Inflammatory macrophage treated with lipopolysaccharide for 1 hour (primary cell): ENCODE measurements at regions not wholly inside any gene's neighbourhood (a gene's known extent, or its start where the extent isn't known, plus 50 kb on each side); places are given as distances from the start of the nearest gene placed in this dataset.

Source experiments
- DNase-seq, 2 donors: peaks; one replicate each; pipeline ENCODE4 v3.0.0-alpha.2; 2020 to 2022

GRCh38 chr2:198788676-198789075, 669.1 kb downstream of the SATB2 start:
- no peak for DNase-seq

- DNase-seq, result no peak
Observed at GRCh38 chr2:198782734-198783133, 675.0 kb downstream of the SATB2 start.

- no peak for DNase-seq
Observed at GRCh38 chr2:198776616-198777406, 680.9 kb downstream of the SATB2 start.

- DNase-seq, result no peak
Observed at GRCh38 chr2:198775737-198776136, 682.0 kb downstream of the SATB2 start.

GRCh38 chr2:198774576-198774975, 683.2 kb downstream of the SATB2 start:
- DNase-seq, result no peak

GRCh38 chr2:198767694-198768093, 690.0 kb downstream of the SATB2 start:
- no peak for DNase-seq

GRCh38 chr2:198763793-198764192, 693.9 kb downstream of the SATB2 start:
- DNase-seq, result no peak

- no peak for DNase-seq
Observed at GRCh38 chr2:198762441-198762840, 695.3 kb downstream of the SATB2 start.

- DNase-seq, result no peak
Observed at GRCh38 chr2:198757069-198757468, 700.7 kb downstream of the SATB2 start.

- DNase-seq, result no peak
Observed at GRCh38 chr2:198756166-198756565, 701.6 kb downstream of the SATB2 start.

GRCh38 chr2:198753101-198753500, 704.6 kb downstream of the SATB2 start:
- no peak for DNase-seq

GRCh38 chr2:198749364-198749763, 708.4 kb downstream of the SATB2 start:
- no peak for DNase-seq

- no peak for DNase-seq
Observed at GRCh38 chr2:198731842-198732399, 725.8 kb downstream of the SATB2 start.

- no peak for DNase-seq
Observed at GRCh38 chr2:198720266-198720665, 737.5 kb downstream of the SATB2 start.

- no peak for DNase-seq
Observed at GRCh38 chr2:198717451-198717850, 740.3 kb downstream of the SATB2 start.

- no peak for DNase-seq
Observed at GRCh38 chr2:198715302-198715835, 742.4 kb downstream of the SATB2 start.

- DNase-seq, result no peak
Observed at GRCh38 chr2:198712485-198712884, 745.3 kb downstream of the SATB2 start.

- DNase-seq, result no peak
Observed at GRCh38 chr2:198711484-198711883, 746.3 kb downstream of the SATB2 start.

- DNase-seq, result no peak
Observed at GRCh38 chr2:198710562-198710961, 747.2 kb downstream of the SATB2 start.

GRCh38 chr2:198706476-198707082, 751.2 kb downstream of the SATB2 start:
- no peak for DNase-seq

GRCh38 chr2:198703281-198703680, 754.5 kb downstream of the SATB2 start:
- no peak for DNase-seq

GRCh38 chr2:198702796-198703195, 754.9 kb downstream of the SATB2 start:
- DNase-seq, result no peak

- DNase-seq, result no peak
Observed at GRCh38 chr2:198701481-198701880, 756.3 kb downstream of the SATB2 start.

GRCh38 chr2:198700319-198700718, 757.4 kb downstream of the SATB2 start:
- DNase-seq, result no peak
